HG03196 (cell line): ENCODE measurements at regions not wholly inside any gene's neighbourhood (a gene's known extent, or its start where the extent isn't known, plus 50 kb on each side); places are given as distances from the start of the nearest gene placed in this dataset.
A peak's percentile ranks its signal among the peaks of the same experiment; 100 is the strongest.

Source experiments
- ATAC-seq: cut with Tn5 transposase; IDR thresholded peaks from one replicate; pipeline ENCODE4 v1.9.1; 2021; ENCODE audit not compliant: unreplicated experiment

GRCh38 chr6:74646461-74646860, 559.4 kb downstream of the COL12A1 start:
- ATAC-seq: no peak

GRCh38 chr6:74645108-74645849, 560.6 kb downstream of the COL12A1 start:
- ATAC-seq: no peak

GRCh38 chr6:74642101-74642500, 563.8 kb downstream of the COL12A1 start:
- ATAC-seq: no peak

- no peak for ATAC-seq
Observed at GRCh38 chr6:74638412-74638811, 567.4 kb downstream of the COL12A1 start.

GRCh38 chr6:74632196-74632875, 573.5 kb downstream of the COL12A1 start:
- no peak for ATAC-seq

- no peak for ATAC-seq
Observed at GRCh38 chr6:74631564-74631963, 574.3 kb downstream of the COL12A1 start.

- ATAC-seq: no peak
Observed at GRCh38 chr6:74626288-74626687, 579.6 kb downstream of the COL12A1 start.

GRCh38 chr6:74623027-74623426, 582.8 kb downstream of the COL12A1 start:
- no peak for ATAC-seq

GRCh38 chr6:74611220-74611619, 594.6 kb downstream of the COL12A1 start:
- no peak for ATAC-seq

- ATAC-seq: no peak
Observed at GRCh38 chr6:74610352-74610751, 595.5 kb downstream of the COL12A1 start.

- no peak for ATAC-seq
Observed at GRCh38 chr6:74609871-74610270, 596.0 kb downstream of the COL12A1 start.

- no peak for ATAC-seq
Observed at GRCh38 chr6:74607934-74608333, 597.9 kb downstream of the COL12A1 start.

- no peak for ATAC-seq
Observed at GRCh38 chr6:74607468-74607867, 598.4 kb downstream of the COL12A1 start.

- ATAC-seq: no peak
Observed at GRCh38 chr6:74606582-74607071, 599.2 kb downstream of the COL12A1 start.

- no peak for ATAC-seq
Observed at GRCh38 chr6:74605922-74606581, 599.8 kb downstream of the COL12A1 start.

- no peak for ATAC-seq
Observed at GRCh38 chr6:74604279-74604678, 601.6 kb downstream of the COL12A1 start.

GRCh38 chr6:74603322-74604076, 602.4 kb downstream of the COL12A1 start:
- no peak for ATAC-seq

- ATAC-seq: no peak
Observed at GRCh38 chr6:74602206-74602605, 603.6 kb downstream of the COL12A1 start.

GRCh38 chr6:74598462-74599393, 607.1 kb downstream of the COL12A1 start:
- peak; percentile 98 for ATAC-seq

- ATAC-seq: peak; percentile 45
Observed at GRCh38 chr6:74597840-74598239, 608.0 kb downstream of the COL12A1 start.
